ENCODE measurements at regions not wholly inside any gene's neighbourhood (a gene's known extent, or its start where the extent isn't known, plus 50 kb on each side); places are given as distances from the start of the nearest gene placed in this dataset.

- no peak for TF ChIP-seq CTCF (IDR thresholded peaks at IDR 0.05; ENCODE audit: low read depth, low read length, missing input control)
- no peak for TF ChIP-seq MAX (IDR thresholded peaks at IDR 0.05)
- TF ChIP-seq SP1 (IDR thresholded peaks at IDR 0.05), result no peak
- no peak for TF ChIP-seq NR2F2 (IDR thresholded peaks at IDR 0.05)
- no peak for TF ChIP-seq RAD21 (IDR thresholded peaks at IDR 0.05)
- no peak for TF ChIP-seq YY1 (IDR thresholded peaks at IDR 0.05)
- TF ChIP-seq EGR1 (IDR thresholded peaks at IDR 0.05; ENCODE audit: low read depth in 2 of 2), result no peak
- no peak for TF ChIP-seq GABPA (IDR thresholded peaks at IDR 0.05 in 1 of 2, conservative IDR thresholded peaks at IDR 0.05 in 1 of 2)
- no peak for TF ChIP-seq REST (IDR thresholded peaks at IDR 0.05)
Observed at GRCh38 chr3:107309312-107309711, 67.9 kb upstream of the CCDC54 start.

Measured in liver (tissue), 3 donors.